GM10266 (cell line): ENCODE measurements at regions not wholly inside any gene's neighbourhood (a gene's known extent, or its start where the extent isn't known, plus 50 kb on each side); places are given as distances from the start of the nearest gene placed in this dataset.

Source experiments
- DNase-seq: peaks from one replicate; pipeline ENCODE4 v3.0.0; 2012; ENCODE audit errors: extremely low spot score
- CTCF ChIP-seq: IDR thresholded peaks from 2 replicates; pipeline ENCODE4 v1.5.1; 2012; ENCODE audit warnings: mild to moderate bottlenecking, low read depth; ENCODE audit not compliant: control insufficient read depth, insufficient read depth; ENCODE audit errors: missing control alignments

GRCh38 chr3:177538750-177539730, 341.8 kb upstream of the TBL1XR1 start:
- DNase-seq, result no peak

GRCh38 chr3:177541541-177541940, 344.3 kb upstream of the TBL1XR1 start:
- no peak for DNase-seq
- no peak for TF ChIP-seq CTCF

More at GRCh38 chr3:177538750-177539730, 341.8 kb upstream of the TBL1XR1 start:
- TF ChIP-seq CTCF, result no peak

GRCh38 chr3:177545964-177546363, 348.7 kb upstream of the TBL1XR1 start:
- DNase-seq, result no peak
- TF ChIP-seq CTCF, result no peak

- TF ChIP-seq CTCF, result no peak
- DNase-seq, result no peak
These were observed 350.5 kb upstream of the TBL1XR1 start for GRCh38 chr3:177547711-177548350.

GRCh38 chr3:177550667-177551066, 353.4 kb upstream of the TBL1XR1 start:
- no peak for TF ChIP-seq CTCF
- DNase-seq, result no peak

- no peak for DNase-seq
These were observed 354.2 kb upstream of the TBL1XR1 start for GRCh38 chr3:177551431-177551836.

More at GRCh38 chr3:177551431-177551836, 354.2 kb upstream of the TBL1XR1 start:
- TF ChIP-seq CTCF, result no peak
